OCI-LY7 (cell line): ENCODE measurements at regions not wholly inside any gene's neighbourhood (a gene's known extent, or its start where the extent isn't known, plus 50 kb on each side); places are given as distances from the start of the nearest gene placed in this dataset.

Experiments used
- BruUV-seq: library from RNA; stranded (reverse); fragments of 400-500 nt; replicated peaks from 2 replicates; lab custom pipeline; 2021; lab: Mats Ljungman, UMichigan
- CTCF ChIA-PET: fragments of 300-600 bp; sonication (Branson Sonifier 250); formaldehyde crosslinking; loops from one replicate; lab custom pipeline; 2022; ENCODE audit warnings: antibody characterized with exemption; ENCODE audit not compliant: unreplicated experiment; lab: Charles Lee
- POLR2A ChIA-PET: fragments of 300-600 bp; sonication (Branson Sonifier 250); formaldehyde crosslinking; loops from one replicate; lab custom pipeline; 2022; ENCODE audit warnings: antibody characterized with exemption; lab: Charles Lee
- DNase-seq: peaks from one replicate; pipeline ENCODE4 v3.0.0-alpha.2; 2015; ENCODE audit warnings: low spot score
- H2AFZ ChIP-seq: fragments of 200-600 bp; sonication (generic), shearing (Covaris generic); 2 replicates; pipeline ENCODE4 v1.6.1; 2014; ENCODE audit warnings: mild to moderate bottlenecking, antibody characterized with exemption, low read length, moderate library complexity
- H3K27ac ChIP-seq: fragments of 200-600 bp; sonication (generic); 2 replicates; pipeline ENCODE4 v1.5.1; 2014; ENCODE audit warnings: mixed run types, low read depth, mild to moderate bottlenecking, moderate library complexity, low read length, inconsistent platforms; ENCODE audit not compliant: poor library complexity, severe bottlenecking
- H3K36me3 ChIP-seq: fragments of 200-600 bp; sonication (generic); 2 replicates; pipeline ENCODE4 v1.6.1; 2014; ENCODE audit warnings: mild to moderate bottlenecking, antibody characterized with exemption, low read length, moderate library complexity, mixed read lengths; ENCODE audit not compliant: insufficient read depth
- H3K4me1 ChIP-seq: fragments of 200-600 bp; sonication (generic); 2 replicates; pipeline ENCODE4 v1.5.1; 2014; ENCODE audit warnings: mild to moderate bottlenecking, low read length; ENCODE audit not compliant: insufficient read depth, poor library complexity, severe bottlenecking
- H3K4me2 ChIP-seq: fragments of 200-600 bp; sonication (generic); 2 replicates; pipeline ENCODE4 v1.6.1; 2014; ENCODE audit warnings: mild to moderate bottlenecking, low read length
- H3K4me3 ChIP-seq: fragments of 200-600 bp; sonication (generic); 2 replicates; pipeline ENCODE4 v1.5.1; 2014; ENCODE audit warnings: mild to moderate bottlenecking, low read depth, low read length; ENCODE audit not compliant: poor library complexity, severe bottlenecking
- H3K79me2 ChIP-seq: fragments of 200-600 bp; sonication (generic); 2 replicates; pipeline ENCODE4 v1.6.1; 2016; ENCODE audit warnings: low read depth, mild to moderate bottlenecking, low read length, moderate library complexity, mixed read lengths; ENCODE audit not compliant: insufficient read depth
- H3K9me2 ChIP-seq: fragments of 200-600 bp; sonication (generic); 2 replicates; pipeline ENCODE4 v1.6.1; 2016; ENCODE audit warnings: mild to moderate bottlenecking, low read length, mixed read lengths; ENCODE audit not compliant: insufficient read depth
- H3K9me3 ChIP-seq: fragments of 200-600 bp; sonication (generic); 2 replicates; pipeline ENCODE4 v1.6.1; 2014; ENCODE audit warnings: mild to moderate bottlenecking, mixed run types, low read length, mixed read lengths
- H4K20me1 ChIP-seq: fragments of 200-600 bp; sonication (generic); 2 replicates; pipeline ENCODE4 v1.6.1; 2014; ENCODE audit warnings: mild to moderate bottlenecking, antibody characterized with exemption, low read length, moderate library complexity, mixed read lengths; ENCODE audit not compliant: insufficient read depth
- EZH2phosphoT487 ChIP-seq: fragments of 200-600 bp; sonication (generic); IDR thresholded peaks from 2 replicates; pipeline ENCODE4 v1.6.1; 2018; ENCODE audit warnings: low read depth, borderline replicate concordance, mild to moderate bottlenecking, mixed run types, antibody characterized with exemption, low read length, moderate library complexity, mixed read lengths
- intact Hi-C: fragments of 100-400 bp; cut with micrococcal nuclease; formaldehyde crosslinking; loops from one replicate; pipeline ENCODE4 v1.10.0; 2022; ENCODE audit not compliant: unreplicated experiment
- TF ChIP-seq, protein P1 (sequence below): fragments of 200-600 bp; sonication (generic); conservative IDR thresholded peaks from 2 replicates; pipeline ENCODE4 v1.5.1; 2014; ENCODE audit warnings: mild to moderate bottlenecking, antibody characterized with exemption, low read length, moderate library complexity, mixed read lengths

DNA sequence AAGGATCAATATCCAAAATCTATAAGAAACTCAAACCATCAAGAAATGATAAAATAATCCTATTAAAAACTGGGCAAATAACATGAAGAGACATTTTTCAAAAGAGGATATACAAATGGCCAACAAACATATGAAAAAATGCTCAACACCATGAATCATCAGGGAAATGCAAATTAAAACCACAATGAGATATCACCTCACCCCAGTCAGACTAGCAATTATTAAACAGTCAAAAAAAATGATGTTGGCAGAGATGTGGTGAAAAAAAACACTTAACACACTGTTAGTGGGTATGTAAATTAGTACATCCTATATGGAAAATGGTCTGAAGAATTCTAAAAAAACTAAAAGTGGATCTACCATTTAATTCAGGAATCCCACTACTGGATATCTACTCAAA is 379.0 kb upstream of the SOX9 start:
- Histone ChIP-seq H3K9me3 (no peaks in the 10 kb centered on the region), H3K79me2 (no peaks in the 10 kb centered on the region), H3K27ac (no peak overlapping the region), H3K36me3 (no peaks in the 10 kb centered on the region), H4K20me1 (no peaks in the 10 kb centered on the region), H3K4me3 (no peak overlapping the region), H2AFZ (no peak overlapping the region), H3K9me2 (no peaks in the 10 kb centered on the region), H3K4me2 (no peak overlapping the region), H3K4me1 (no peaks in the 10 kb centered on the region)
- intact Hi-C loops = no loop called here
- POLR2A ChIA-PET = no interaction called here
- no peak for DNase-seq
- no TSS peak for BruUV-seq
- TF ChIP-seq, protein P1, sequence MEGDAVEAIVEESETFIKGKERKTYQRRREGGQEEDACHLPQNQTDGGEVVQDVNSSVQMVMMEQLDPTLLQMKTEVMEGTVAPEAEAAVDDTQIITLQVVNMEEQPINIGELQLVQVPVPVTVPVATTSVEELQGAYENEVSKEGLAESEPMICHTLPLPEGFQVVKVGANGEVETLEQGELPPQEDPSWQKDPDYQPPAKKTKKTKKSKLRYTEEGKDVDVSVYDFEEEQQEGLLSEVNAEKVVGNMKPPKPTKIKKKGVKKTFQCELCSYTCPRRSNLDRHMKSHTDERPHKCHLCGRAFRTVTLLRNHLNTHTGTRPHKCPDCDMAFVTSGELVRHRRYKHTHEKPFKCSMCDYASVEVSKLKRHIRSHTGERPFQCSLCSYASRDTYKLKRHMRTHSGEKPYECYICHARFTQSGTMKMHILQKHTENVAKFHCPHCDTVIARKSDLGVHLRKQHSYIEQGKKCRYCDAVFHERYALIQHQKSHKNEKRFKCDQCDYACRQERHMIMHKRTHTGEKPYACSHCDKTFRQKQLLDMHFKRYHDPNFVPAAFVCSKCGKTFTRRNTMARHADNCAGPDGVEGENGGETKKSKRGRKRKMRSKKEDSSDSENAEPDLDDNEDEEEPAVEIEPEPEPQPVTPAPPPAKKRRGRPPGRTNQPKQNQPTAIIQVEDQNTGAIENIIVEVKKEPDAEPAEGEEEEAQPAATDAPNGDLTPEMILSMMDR = no peak
- TF ChIP-seq EZH2phosphoT487 = no peak
- CTCF ChIA-PET = no interaction called here

DNA sequence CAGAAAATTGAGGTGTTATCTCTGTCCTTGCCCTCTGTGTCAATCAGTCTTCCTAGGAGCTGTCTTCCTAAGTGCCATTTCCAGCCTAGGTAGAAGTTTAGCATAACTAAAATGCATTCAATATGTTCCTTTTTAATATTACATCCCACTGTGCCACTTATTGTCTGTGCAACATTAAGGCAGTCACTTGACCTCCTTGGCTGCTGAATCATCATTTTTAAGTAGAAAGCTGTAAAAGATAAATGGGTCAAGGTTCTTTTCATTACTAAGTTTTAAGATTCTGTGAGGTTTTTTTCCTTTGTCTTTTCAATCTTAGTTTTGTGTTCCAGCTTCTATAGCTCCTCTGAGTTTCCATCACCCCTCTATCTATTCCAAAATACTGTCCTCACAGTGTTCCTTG is 371.9 kb upstream of the SOX9 start:
- Histone ChIP-seq H3K9me2 (no peaks in the 10 kb centered on the region), H3K4me2 (no peak overlapping the region), H3K4me1 (no peaks in the 10 kb centered on the region), H3K27ac (no peak overlapping the region), H2AFZ (no peak overlapping the region), H4K20me1 (no peaks in the 10 kb centered on the region), H3K36me3 (no peaks in the 10 kb centered on the region), H3K4me3 (no peak overlapping the region), H3K79me2 (no peaks in the 10 kb centered on the region), H3K9me3 (no peaks in the 10 kb centered on the region)
- DNase-seq = no peak
- ChIA-PET POLR2A (interaction anchor here (1.0 kb wide), 1 partner anchor 10 kb away, joined by 3 read pairs; no protein-coding TSS in a partner anchor), CTCF (no interaction called here)
- no peak for TF ChIP-seq EZH2phosphoT487
- TF ChIP-seq, protein P1 = no peak
- intact Hi-C loops = no loop called here
- BruUV-seq = no TSS peak

- Histone ChIP-seq H3K27ac (no peak overlapping the region), H3K9me3 (no peaks in the 10 kb centered on the region), H4K20me1 (no peaks in the 10 kb centered on the region), H3K4me3 (no peak overlapping the region), H2AFZ (no peak overlapping the region), H3K36me3 (no peaks in the 10 kb centered on the region), H3K4me1 (no peaks in the 10 kb centered on the region), H3K9me2 (no peaks in the 10 kb centered on the region), H3K79me2 (no peaks in the 10 kb centered on the region), H3K4me2 (no peak overlapping the region)
- no TSS peak for BruUV-seq
- no peak for TF ChIP-seq EZH2phosphoT487
- TF ChIP-seq, protein P1 = no peak
- ChIA-PET CTCF (no interaction called here), POLR2A (no interaction called here)
- DNase-seq = no peak
- intact Hi-C loops = no loop called here
These were observed 367.8 kb upstream of the SOX9 start for GRCh38 chr17:71753070-71753469.
